Glutamatergic neuron (in vitro differentiated cells): ENCODE measurements at regions not wholly inside any gene's neighbourhood (a gene's known extent, or its start where the extent isn't known, plus 50 kb on each side); places are given as distances from the start of the nearest gene placed in this dataset.

Experiments
- DNase-seq: peaks from one replicate; pipeline ENCODE4 v3.0.0; 2022
- H3K27ac Mint-ChIP-seq: one replicate; pipeline ENCODE4 v1.8.0; 2020; ENCODE audit warnings: mild to moderate bottlenecking, mixed read lengths, inconsistent platforms; ENCODE audit not compliant: unreplicated experiment
- H3K27me3 Mint-ChIP-seq: one replicate; pipeline ENCODE4 v1.8.0; 2020; ENCODE audit warnings: mild to moderate bottlenecking, moderate library complexity, mixed read lengths, inconsistent platforms; ENCODE audit not compliant: unreplicated experiment
- H3K36me3 Mint-ChIP-seq: one replicate; pipeline ENCODE4 v1.8.0; 2020; ENCODE audit warnings: mild to moderate bottlenecking, mixed read lengths, inconsistent platforms; ENCODE audit not compliant: unreplicated experiment
- H3K4me1 Mint-ChIP-seq: one replicate; pipeline ENCODE4 v1.8.0; 2020; ENCODE audit warnings: mild to moderate bottlenecking, low read depth, mixed read lengths, inconsistent platforms; ENCODE audit not compliant: unreplicated experiment
- H3K4me3 Mint-ChIP-seq: one replicate; pipeline ENCODE4 v1.8.0; 2020; ENCODE audit warnings: mild to moderate bottlenecking, mixed read lengths, inconsistent platforms; ENCODE audit not compliant: unreplicated experiment
- H3K9me3 Mint-ChIP-seq: one replicate; pipeline ENCODE4 v1.8.0; 2020; ENCODE audit warnings: mild to moderate bottlenecking, moderate library complexity, mixed read lengths, inconsistent platforms; ENCODE audit not compliant: unreplicated experiment
- TF ChIP-seq, protein P1 (sequence below): fragments of 200-600 bp; sonication (generic); IDR thresholded peaks from one replicate; pipeline ENCODE4 v1.5.0; 2021; ENCODE audit not compliant: partially characterized antibody, unreplicated experiment

GRCh38 chr11:36724742-36725385, 126.8 kb upstream of the RAG2 start:
- Mint-ChIP-seq H3K4me1 (no peaks in the 10 kb centered on the region), H3K27me3 (peaks cover 3% of the 10 kb centered on the region), H3K9me3 (peaks cover 2% of the 10 kb centered on the region), H3K36me3 (no peaks in the 10 kb centered on the region), H3K27ac (no peak overlapping the region), H3K4me3 (no peak overlapping the region)
- TF ChIP-seq, protein P1, sequence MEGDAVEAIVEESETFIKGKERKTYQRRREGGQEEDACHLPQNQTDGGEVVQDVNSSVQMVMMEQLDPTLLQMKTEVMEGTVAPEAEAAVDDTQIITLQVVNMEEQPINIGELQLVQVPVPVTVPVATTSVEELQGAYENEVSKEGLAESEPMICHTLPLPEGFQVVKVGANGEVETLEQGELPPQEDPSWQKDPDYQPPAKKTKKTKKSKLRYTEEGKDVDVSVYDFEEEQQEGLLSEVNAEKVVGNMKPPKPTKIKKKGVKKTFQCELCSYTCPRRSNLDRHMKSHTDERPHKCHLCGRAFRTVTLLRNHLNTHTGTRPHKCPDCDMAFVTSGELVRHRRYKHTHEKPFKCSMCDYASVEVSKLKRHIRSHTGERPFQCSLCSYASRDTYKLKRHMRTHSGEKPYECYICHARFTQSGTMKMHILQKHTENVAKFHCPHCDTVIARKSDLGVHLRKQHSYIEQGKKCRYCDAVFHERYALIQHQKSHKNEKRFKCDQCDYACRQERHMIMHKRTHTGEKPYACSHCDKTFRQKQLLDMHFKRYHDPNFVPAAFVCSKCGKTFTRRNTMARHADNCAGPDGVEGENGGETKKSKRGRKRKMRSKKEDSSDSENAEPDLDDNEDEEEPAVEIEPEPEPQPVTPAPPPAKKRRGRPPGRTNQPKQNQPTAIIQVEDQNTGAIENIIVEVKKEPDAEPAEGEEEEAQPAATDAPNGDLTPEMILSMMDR = no peak
- DNase-seq = no peak

- DNase-seq = no peak
- peaks cover 2% of the 10 kb centered on the region for H3K9me3 Mint-ChIP-seq
- TF ChIP-seq, protein P1 = no peak
These were observed 124.4 kb upstream of the RAG2 start for GRCh38 chr11:36722421-36722820.

DNA sequence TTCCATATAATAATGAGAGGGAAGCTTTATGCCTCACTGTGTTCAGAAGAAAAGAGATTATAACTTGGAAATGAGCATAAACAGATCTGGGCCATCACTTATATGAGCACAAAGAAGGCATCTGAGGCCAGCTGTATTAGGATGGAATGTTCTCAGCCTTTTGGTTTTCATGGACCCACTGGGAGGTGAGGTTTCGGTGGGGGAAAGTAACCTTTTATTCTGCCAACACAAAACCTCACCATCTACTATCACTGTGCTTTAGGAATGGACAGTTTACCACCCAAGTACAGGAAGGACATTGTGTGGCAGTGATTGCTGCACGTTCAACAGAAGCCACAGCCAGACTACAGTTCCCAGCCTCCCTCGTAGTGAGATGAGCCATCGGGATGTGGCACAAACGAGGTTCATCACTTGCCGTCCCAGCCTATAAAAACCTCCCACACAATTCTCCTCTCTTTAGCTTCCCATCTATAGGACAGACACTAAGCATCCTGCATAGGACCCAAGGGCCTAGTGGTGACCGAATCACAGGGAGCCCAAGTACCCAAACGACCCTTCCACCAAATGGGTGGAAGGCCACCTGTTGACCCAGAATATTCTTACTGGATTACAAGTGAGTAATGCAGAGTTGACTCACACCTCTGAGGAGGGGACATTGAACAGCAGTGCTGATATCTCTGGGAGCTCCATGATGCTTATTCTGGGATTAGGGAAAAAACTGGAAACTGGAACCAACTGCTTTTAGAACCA, 121.5 kb upstream of the RAG2 start:
- TF ChIP-seq, protein P1 = no peak
- H3K27me3 Mint-ChIP-seq = peaks cover 3% of the 10 kb centered on the region
- no peak overlapping the region for H3K4me3 Mint-ChIP-seq
- H3K36me3 Mint-ChIP-seq = no peaks in the 10 kb centered on the region
- DNase-seq = no peak
- H3K4me1 Mint-ChIP-seq = no peaks in the 10 kb centered on the region
- H3K27ac Mint-ChIP-seq = no peak overlapping the region
- no peaks in the 10 kb centered on the region for H3K9me3 Mint-ChIP-seq

More at GRCh38 chr11:36722421-36722820, 124.4 kb upstream of the RAG2 start:
- Mint-ChIP-seq H3K4me3 (no peak overlapping the region), H3K4me1 (no peaks in the 10 kb centered on the region), H3K27me3 (peaks cover 3% of the 10 kb centered on the region), H3K36me3 (no peaks in the 10 kb centered on the region), H3K27ac (no peak overlapping the region)

- TF ChIP-seq, protein P1 = no peak
- no peaks in the 10 kb centered on the region for H3K36me3 Mint-ChIP-seq
- no peaks in the 10 kb centered on the region for H3K9me3 Mint-ChIP-seq
- no peak for DNase-seq
- H3K27ac Mint-ChIP-seq = no peak overlapping the region
- H3K27me3 Mint-ChIP-seq = peaks cover 3% of the 10 kb centered on the region
- no peaks in the 10 kb centered on the region for H3K4me1 Mint-ChIP-seq
- H3K4me3 Mint-ChIP-seq = no peak overlapping the region
These were observed 120.4 kb upstream of the RAG2 start for GRCh38 chr11:36718451-36718850.

DNA sequence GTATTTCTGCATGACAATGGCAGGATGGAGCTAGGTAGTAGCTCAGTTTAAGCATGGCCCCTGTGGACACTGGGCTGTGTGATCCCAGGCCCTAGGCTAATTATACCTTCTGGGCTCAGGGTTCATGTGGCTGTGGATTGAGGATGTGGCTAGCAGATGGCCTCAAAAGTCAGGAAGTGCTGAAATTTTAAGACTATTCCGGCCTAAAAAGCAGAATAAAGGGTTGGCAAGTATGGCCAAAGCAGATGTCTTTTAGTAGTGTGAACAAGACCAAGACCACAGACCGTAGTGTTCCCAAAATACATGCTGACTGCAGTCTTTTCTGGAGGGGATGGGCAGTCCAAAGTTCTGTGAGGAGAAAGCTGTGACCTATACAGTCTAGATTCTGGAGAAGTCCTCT, 115.7 kb upstream of the RAG2 start:
- H3K27ac Mint-ChIP-seq = no peak overlapping the region
- DNase-seq = no peak
- no peak overlapping the region for H3K4me3 Mint-ChIP-seq
- H3K9me3 Mint-ChIP-seq = no peaks in the 10 kb centered on the region
- no peaks in the 10 kb centered on the region for H3K4me1 Mint-ChIP-seq
- no peaks in the 10 kb centered on the region for H3K27me3 Mint-ChIP-seq
- TF ChIP-seq, protein P1 = no peak
- peaks cover 9% of the 10 kb centered on the region for H3K36me3 Mint-ChIP-seq
